ENCODE measurements at regions not wholly inside any gene's neighbourhood (a gene's known extent, or its start where the extent isn't known, plus 50 kb on each side); places are given as distances from the start of the nearest gene placed in this dataset.

- TF ChIP-seq ZNF609 (CRISPR knock-in tag; IDR thresholded peaks at IDR 0.05; ENCODE audit: borderline replicate concordance) (0 out of 2 replicates have a peak, but pooled peaks have one; percentile 61), CSRNP1 (CRISPR knock-in tag; IDR thresholded peaks at IDR 0.05) (peak; percentile 43; the same call in 1 of the 2 replicates), ZFP36L1 (CRISPR knock-in tag; IDR thresholded peaks at IDR 0.05) (no peak), HMGXB3 (CRISPR knock-in tag; IDR thresholded peaks at IDR 0.05; ENCODE audit: borderline replicate concordance) (no peak), CBX2 (IDR thresholded peaks at IDR 0.05; ENCODE audit: low read depth, low read length) (no peak), CBX2 (CRISPR knock-in tag; IDR thresholded peaks at IDR 0.05; ENCODE audit: low read depth) (no peak), HOMEZ (CRISPR knock-in tag; IDR thresholded peaks at IDR 0.05; ENCODE audit: low read depth) (0 out of 2 replicates have a peak, but pooled peaks have one; percentile 22), HDAC1 (CRISPR knock-in tag; IDR thresholded peaks at IDR 0.05) (peak; percentile 22; the same call in 1 of the 2 replicates), ZNF34 (CRISPR knock-in tag; IDR thresholded peaks at IDR 0.05; ENCODE audit: borderline replicate concordance) (no peak), ONECUT2 (CRISPR knock-in tag; IDR thresholded peaks at IDR 0.05) (peak; percentile 84), HHEX (CRISPR knock-in tag; IDR thresholded peaks at IDR 0.05) (no peak), NFE2L1 (CRISPR knock-in tag; IDR thresholded peaks at IDR 0.05; ENCODE audit: borderline replicate concordance) (no peak), ZNF143 (CRISPR knock-in tag; IDR thresholded peaks at IDR 0.05) (no peak), HNF4G (IDR thresholded peaks at IDR 0.05; ENCODE audit: borderline replicate concordance, low read depth, low read length) (peak; percentile 93), HNF4G (CRISPR knock-in tag; IDR thresholded peaks at IDR 0.05; ENCODE audit: borderline replicate concordance, low read depth) (peak; percentile 13; the same call in 1 of the 2 replicates)
Observed at GRCh38 chr1:173127369-173128307, 76.9 kb upstream of the TNFSF18 start (continued).
